ENCODE measurements at regions not wholly inside any gene's neighbourhood (a gene's known extent, or its start where the extent isn't known, plus 50 kb on each side); places are given as distances from the start of the nearest gene placed in this dataset.

DNA sequence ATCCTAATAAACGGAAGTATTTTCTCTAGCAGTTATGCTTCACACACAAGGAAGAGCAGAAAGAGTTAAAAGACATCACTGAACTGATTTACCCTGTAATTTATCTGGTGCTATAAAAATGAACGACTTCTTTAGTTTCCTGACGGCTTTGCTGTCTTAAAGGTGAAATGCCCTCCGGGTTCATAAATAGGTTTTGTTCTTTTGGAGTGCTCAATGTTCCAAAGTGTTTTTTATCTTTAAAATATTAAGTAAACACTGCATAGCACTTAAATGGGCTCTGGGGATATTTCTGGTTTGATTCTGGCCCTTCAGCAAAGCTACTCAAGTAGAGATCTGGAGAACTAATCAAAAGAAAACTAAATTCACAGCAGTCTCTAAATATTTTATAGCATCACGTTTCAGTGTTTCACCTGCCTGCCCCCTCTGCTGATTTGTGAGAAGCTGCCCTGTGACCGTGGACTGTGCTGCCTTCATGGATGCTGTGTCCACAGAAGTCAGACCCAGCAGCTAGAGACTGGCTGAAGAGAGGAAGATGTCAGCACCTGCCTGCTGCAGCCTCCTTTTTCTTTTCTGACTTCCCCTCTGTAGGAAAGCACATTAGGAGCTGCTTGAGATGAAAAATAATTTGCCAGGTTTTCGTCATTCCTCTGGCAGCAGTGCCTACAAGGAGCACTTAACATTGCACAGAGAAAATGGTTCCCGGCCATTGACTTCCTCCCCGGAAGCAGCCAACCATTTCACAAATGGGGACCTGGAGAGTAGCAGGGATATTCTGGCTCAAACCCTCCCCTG is 205.1 kb upstream of the FSCB start:
- peak; percentile 46 for DNase-seq

DNA sequence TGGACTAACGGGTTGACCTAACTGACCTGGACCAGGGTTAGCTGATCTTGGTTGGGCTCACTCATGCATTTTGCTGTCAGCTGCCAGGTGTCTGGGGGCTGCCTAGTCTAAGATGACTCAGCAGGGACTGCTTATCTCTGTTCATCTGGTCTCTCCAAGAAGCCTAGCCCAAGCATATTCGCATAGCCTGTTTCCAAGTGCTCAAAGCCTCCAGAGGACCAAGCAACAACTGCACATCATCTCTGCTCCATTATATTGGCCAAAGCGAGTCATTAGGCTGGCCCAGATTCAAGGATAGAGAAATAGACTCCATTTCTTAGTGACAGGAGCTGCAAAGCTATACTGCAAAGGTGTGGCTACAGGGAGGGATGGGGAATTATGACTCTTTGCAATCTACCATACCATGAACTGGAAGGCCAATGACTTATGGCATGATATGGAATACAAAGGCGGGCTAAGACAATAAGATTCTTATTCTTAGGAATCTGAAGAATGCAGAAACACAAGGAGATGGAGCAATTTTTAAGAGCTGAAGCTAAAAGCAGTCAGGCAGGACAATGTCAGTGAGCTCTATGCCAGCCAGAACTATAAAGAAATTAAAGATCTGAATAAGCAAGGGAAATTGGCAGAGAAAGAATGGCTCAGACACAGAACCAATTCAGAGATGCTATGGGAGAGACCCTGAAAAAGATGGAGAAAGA is 194.6 kb upstream of the FSCB start:
- DNase-seq: no peak

DNA sequence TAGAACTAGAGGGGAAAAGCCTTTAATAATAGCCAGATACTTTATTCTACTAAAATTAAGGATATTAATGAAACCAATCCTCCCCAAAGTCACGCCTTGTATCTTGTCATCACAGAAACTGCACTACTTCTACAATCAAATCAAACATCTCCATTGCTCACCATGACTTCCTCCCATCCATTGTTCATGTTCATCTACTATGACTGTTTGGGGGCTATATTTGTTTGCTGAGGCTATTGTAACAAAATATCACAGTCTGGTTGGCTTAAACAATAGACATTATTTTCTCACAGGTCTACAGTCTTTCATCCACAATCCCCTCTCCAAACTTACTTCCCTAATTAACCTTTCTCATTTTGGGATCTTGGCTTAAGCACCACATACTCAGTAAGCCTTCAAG is 193.6 kb upstream of the FSCB start:
- DNase-seq: no peak

- DNase-seq: no peak
These were observed 193.1 kb upstream of the FSCB start for GRCh38 chr14:44700184-44700583.

GRCh38 chr14:44699391-44699790 is 192.3 kb upstream of the FSCB start:
- DNase-seq: no peak

- no peak for DNase-seq
These were observed 162.4 kb upstream of the FSCB start for GRCh38 chr14:44669496-44669895.

DNA sequence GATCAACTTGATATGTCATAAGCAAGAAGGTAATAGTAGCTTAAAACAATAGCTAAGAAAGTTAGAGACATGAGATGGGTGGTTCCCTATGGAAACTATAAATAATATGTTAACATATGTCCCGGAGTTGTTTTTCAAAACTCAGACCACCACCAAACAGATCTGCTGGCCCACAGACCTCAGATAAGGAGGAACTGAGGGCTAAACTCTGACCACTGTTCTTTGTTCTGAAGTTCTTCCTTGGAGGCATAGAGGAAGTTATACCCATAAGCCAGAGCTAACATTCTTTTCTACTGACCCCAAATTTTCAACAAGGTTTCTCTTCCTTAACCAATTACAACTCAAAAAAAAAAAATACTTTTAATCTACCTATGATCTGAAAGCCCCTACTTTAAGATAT is 156.1 kb upstream of the FSCB start:
- no peak for DNase-seq

- no peak for DNase-seq
These were observed 155.3 kb upstream of the FSCB start for GRCh38 chr14:44662250-44662891.

DNA sequence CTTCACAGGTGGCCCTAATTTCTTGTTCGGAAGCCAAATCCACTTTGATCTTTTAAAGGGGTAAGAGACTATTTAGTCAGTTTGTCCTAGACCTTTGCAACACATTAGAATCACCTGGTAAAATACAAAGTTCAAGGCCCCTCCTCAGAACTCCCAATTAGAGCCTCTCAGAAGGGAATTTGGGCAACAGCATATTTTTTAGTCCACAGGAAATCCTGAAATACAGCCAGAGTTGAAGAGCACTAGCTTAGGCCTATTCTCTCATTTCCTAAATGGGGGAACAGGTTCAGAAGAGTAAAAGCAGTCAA is 151.3 kb upstream of the FSCB start:
- no peak for DNase-seq

DNA sequence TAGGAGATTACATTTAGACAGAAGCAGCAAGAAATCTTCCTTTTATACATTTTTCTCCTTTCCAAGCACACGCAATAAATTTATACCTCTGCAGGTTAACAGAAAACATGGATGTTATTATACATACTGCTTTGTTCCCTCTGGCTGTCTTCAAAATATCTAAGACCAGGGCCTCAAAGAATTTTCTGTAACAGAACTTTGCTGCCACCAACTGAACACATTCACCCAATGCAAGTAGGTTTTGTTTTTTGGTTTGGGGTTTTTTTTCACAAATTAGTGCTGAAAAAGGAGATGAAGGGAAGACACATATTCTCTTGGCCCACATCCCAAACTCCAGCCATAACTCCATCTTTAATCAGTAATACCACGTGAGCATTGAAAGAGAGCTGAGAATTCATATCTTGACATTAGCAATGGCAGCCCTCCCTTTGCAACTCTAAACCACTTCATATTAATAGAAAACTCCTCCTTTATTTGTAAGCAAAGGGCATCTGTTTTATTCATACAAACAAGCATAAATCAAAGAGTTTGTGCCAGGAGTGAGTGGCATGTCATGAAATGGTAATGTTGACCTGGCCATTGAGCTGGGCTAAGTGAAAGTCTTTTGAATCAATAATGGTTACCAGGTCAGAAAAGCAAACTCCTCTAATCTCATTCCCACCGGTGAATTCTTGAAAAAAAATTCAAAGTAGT is 150.8 kb upstream of the FSCB start:
- DNase-seq: peak; percentile 46

GRCh38 chr14:44657203-44657602 is 150.1 kb upstream of the FSCB start:
- DNase-seq: no peak

GRCh38 chr14:44654591-44654990 is 147.5 kb upstream of the FSCB start:
- no peak for DNase-seq

DNA sequence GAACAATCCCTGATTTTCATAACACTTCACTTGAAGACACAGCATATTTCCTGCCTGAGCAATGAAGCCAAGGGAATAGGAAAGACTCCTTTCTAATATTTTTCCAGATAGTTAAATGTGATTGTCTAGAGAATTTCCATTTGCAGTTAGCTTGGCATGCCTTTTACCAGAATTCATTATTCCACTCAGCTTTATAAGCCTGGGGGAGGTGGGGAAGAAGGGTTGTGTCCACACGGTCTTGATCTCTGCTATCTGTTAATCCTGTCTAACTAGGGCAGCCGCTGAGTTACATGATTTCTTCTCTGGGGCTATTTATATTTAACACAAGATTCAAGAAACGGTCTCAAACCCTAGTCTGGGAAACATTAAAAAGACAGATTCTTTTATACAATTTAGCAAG is 146.6 kb upstream of the FSCB start:
- no peak for DNase-seq

DNA sequence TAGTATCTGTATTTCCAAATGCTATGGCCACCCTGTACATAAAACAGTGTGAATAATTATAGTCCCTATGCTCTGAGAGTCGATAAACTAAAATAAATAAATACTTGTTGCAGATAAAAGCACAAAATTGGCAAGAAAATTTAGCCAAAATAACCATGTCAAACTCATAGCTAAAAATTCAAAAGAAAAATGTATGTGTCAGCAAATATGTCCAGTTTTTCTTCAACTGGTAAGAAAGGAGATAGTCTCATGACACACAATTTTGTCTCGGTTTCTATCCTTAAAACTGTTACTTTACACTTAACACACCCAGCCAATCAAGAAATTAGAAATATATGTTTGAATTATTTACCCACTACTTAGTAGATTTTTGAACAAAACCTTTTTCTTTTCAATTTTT is 145.6 kb upstream of the FSCB start:
- DNase-seq: no peak

GRCh38 chr14:44649061-44649460 is 142.0 kb upstream of the FSCB start:
- DNase-seq: no peak

- no peak for DNase-seq
These were observed 133.3 kb upstream of the FSCB start for GRCh38 chr14:44640416-44640815.

GRCh38 chr14:44639781-44640385 is 132.8 kb upstream of the FSCB start:
- no peak for DNase-seq

DNA sequence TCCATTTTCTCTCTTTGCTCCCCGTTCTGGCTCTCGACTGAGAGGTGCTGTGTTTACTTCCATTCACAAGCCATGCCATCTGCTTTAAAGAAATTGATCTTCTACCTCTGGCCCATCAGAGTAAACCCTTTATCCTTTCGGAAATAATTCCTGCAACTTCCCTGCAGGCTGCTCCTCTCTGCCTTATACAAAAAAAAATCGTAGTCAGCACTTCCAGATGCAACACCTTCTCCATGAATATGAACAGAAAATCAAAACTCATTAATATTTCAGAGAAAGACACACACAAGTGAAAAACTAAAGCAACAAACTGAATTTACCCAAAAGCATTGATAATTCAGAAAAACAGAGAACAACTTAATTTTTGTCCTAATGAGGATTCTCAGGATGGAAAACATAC is 127.6 kb upstream of the FSCB start:
- DNase-seq: no peak

DNA sequence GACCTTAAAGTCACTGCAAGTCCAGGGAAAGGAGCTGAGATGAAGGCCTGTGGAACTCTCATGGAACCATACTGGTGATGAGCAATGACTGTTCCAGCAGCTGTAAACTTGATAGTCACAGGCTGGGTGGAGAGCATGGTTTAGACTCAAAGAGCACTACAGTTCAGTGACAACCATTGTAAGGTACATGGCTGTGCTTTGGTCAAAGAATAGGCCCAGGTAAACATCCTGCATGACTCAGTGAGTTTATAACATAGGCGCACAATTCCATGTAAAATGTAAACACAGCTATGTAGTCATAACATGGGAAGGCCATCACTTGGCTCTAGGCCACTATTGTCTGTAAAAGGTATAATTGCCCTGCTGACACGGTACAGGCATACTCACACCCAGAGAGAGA is 119.3 kb upstream of the FSCB start:
- DNase-seq: no peak

DNA sequence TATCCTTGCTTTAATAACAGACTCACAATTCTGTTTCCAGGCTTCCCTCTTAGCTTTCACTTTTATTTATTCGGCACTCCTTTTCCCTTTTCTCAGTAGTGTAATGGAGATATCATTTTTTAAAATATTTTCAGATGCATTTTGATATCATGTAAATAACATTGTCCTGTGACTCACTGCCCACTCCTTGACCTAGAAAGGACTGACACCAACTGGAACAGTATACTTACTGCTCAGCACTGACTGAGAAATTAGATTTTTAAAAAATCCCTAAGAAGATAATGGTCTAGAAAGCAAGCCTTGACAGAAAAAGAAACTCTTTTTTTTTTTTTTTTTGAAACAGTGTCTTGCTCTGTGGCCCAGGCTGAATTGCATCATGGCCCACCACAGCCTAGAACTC is 118.0 kb upstream of the FSCB start:
- DNase-seq: no peak

DNA sequence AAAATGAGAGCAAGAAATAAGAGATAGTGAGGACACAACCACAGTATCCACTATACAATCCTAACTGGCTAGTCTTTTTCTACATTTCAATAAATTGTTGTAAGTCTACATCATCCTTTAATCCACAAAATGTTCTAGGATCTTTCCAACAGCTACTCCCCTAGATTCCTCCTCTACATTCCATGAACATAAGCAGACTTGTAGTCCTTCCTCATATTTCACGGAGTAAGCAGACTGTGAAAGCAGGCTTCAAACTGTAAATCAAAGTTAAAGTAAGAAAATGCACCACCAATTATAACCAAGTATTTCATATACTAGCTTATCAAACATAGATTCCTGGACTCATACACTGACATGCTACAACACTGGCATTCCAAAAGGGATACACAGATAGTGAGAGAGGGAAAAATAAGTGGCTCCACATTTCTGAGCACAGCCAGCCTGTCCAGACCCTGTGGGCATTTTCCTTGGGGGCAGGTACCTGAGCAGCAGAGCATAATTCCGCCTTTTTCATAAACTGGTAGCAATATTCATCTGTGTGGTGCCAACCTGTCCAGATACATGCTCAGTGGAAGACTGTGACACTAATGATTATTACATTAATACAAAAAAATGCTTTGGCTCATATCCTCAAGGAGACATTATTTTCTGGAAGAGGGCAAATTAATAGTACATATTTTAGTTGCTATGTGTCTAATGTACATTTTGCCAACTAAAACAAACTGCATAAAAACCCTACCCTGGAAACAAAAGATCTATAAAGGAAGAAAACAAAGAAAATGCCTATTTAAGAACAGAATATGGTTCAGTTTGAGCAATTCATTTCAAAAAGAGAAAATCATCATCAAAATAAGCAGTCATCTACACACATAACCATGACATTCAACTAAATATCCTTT is 113.3 kb upstream of the FSCB start:
- DNase-seq: peak; percentile 31
